HL-60/S4 (cell line): ENCODE measurements at regions not wholly inside any gene's neighbourhood (a gene's known extent, or its start where the extent isn't known, plus 50 kb on each side); places are given as distances from the start of the nearest gene placed in this dataset.

ENCODE experiments used
- in situ Hi-C: fragments of 300-500 bp; cut with MboI; formaldehyde crosslinking; loops from 2 replicates; pipeline ENCODE4 v1.14.3; 2022; ENCODE audit warnings: low sequenced_read_pairs

- in situ Hi-C loops = loop anchor here (25.0 kb wide), 1 partner anchor 247 kb away; no protein-coding TSS in a partner anchor
These were observed 51.0 kb upstream of the RCBTB2 start for GRCh38 chr13:48583859-48584311.

- in situ Hi-C loops = loop anchor here (25.0 kb wide), 1 partner anchor 248 kb away; no protein-coding TSS in a partner anchor
These were observed 52.6 kb upstream of the RCBTB2 start for GRCh38 chr13:48585456-48585840.

DNA sequence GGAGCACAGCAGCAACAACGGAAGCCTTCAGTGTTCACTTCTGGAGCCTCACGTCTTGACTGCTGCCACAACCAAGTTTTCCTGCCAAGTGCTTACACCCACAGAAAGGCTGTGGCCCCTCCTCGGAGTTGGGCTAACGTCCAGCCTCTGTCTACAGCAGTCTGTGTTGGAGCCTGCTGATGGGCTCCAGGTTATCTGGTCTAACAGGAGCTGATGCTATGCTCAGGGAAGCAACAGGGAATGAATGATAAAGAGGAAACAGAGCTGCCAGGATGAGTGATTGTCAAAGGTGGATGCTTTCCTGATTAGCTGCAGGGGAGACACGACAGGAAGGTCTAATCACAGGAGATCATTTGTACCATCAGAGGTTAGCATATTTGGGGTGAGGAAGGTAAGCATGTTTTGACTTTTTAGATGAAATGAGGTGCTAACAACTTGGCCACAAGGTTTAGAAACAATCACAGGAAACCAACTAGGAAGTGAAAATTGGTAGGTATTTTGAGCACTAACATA is 53.8 kb upstream of the RCBTB2 start:
- in situ Hi-C loops = loop anchor here (25.0 kb wide), 1 partner anchor 249 kb away; no protein-coding TSS in a partner anchor

DNA sequence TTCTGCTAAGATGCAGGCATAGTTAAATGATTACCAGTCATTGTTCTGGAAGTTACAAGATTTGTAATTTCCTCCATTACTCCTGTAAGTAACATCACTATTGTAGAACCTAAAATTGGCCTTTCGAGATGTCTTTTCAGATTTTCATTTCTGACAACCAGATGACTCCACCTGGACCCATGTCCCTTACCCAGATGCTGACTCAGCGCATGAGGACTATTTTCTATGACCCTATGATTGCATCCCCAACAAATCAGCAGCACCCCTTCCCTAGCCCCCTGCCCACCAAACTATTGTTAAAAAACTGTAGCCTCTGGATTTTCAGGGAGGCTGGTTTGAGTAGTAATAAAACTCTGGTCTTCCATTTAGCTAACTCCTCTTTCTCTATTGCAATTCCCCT is 55.2 kb upstream of the RCBTB2 start:
- in situ Hi-C loops = loop anchor here (25.0 kb wide), 1 partner anchor 251 kb away; no protein-coding TSS in a partner anchor

DNA sequence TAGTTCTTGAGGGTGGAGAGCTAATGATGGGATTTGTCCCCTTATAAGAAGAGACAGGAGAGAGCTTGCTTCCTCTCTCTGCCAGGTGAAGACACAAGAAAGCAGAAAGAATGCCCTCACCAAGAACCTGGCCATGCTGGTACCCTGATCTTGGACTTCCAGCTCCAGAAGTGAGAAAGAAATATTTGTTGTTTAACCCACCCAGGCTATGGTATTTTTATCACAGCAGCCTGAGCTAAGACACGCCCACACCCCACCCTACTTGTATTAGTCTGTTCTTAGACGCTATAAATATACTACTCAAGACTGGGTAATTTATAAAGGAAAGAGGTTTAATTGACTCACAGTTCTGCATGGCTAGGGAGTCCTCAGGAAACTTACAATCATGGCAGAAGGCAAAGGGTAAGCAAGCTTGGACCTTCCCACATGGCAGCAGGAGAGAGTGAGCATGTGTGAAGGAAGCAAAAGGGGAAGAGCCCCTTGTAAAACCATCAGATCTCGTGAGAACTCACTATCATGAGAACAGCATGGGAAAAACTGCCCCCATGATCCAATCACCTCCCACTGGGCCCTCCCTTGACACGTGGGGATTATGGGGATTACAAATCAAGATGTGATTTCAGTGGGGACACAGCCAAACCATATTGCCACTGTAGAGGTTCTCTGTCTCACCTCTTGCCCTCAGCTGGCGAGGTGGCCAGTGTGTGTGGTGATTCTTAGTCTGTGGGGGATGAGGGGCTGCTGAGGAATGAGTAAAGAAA is 57.4 kb upstream of the RCBTB2 start:
- in situ Hi-C loops = loop anchor here (10.0 to 25.0 kb wide), 3 partner anchors 144 to 253 kb away; no protein-coding TSS in a partner anchor

DNA sequence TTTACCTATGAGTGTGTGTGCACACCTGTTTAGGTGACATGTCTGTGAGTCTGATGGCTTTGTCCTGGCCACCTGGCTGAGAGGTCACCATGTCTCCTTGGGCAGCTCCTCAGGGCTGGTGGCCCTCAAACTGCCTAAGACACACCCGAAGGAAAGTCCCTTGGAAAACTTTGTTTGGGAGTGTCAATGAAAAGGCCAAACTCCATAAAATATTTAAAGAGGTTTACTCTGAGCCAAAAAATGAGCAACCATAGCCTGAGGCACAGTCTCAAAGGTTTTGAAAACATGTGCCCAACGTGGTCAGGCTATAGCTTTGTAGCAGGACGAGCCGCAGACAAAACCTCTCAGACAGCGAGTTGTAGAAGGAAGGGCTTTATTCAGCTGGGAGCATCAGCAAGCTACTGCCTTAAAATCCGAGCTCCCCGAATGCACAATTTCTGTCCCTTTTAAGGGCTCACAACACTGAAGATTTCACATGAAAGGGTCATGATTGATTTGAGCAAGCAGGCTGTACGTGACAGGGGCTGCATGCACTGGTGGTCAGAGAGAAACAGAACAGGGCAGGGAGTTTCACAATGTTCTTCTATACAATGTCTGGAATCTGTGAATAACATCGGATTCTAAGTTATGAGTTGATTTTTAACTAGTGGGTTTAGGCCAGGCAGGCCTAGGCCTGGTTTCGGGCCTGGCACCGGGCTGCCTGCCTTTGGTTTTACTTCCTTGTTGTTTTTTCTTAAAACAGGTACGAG is 58.4 kb upstream of the RCBTB2 start:
- in situ Hi-C loops = loop anchor here (10.0 to 25.0 kb wide), 3 partner anchors 144 to 254 kb away; no protein-coding TSS in a partner anchor

DNA sequence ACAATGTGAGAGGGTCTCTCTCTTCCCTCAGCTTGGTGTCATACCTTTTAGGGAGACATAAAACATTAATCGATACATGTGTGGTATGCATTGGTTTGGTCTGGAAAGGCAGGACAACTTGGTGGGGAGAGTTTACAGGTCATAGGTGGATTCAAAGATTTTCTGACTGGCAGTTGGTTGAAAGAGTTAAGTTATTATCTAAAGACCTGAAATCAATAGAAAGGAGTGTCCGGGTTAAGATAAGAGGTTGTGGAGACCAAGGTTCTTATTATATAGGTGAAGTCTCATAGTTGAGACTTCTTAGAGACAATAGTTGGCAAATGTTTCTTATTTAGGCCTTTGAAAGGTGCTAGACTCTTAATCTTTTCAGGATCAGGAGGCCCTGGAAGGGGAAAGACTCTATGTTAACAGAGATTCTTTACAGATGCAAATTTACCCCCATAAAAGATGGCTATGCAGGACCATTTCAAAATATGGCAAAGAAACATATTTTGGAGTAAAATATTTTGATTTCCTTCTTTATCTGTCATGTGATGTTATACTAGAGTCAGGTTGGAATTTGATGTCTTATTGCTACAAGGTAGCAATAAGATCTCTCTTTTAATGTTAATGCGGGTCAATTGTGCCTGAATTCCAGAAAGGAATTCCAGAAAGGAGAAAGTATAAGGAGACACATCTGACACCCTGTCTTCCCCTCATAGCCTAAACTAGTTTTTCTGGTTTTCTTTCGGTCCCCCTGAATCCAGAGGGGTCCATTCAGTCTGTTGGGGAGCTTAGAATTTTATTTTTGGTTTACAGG is 59.2 kb upstream of the RCBTB2 start:
- in situ Hi-C loops = loop anchor here (10.0 to 25.0 kb wide), 3 partner anchors 143 to 255 kb away; no protein-coding TSS in a partner anchor

DNA sequence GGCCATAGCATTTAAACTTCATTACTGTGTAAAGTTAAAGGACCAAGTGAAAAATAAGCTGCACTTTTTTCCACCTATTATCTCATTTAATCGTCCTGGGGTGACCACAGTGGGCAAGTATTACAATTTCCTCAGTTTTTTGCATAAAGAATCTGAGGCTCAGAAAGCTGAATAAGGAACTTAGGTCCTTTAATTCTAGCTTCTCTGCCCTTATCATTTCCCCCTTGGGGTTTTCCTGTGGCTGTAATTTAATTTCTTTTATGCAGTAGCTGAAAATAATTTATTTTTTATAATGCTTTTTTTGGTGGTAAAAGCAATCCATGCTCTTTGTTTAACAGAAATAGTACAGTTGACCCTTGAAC is 59.8 kb upstream of the RCBTB2 start:
- in situ Hi-C loops = loop anchor here (10.0 to 25.0 kb wide), 3 partner anchors 142 to 255 kb away; no protein-coding TSS in a partner anchor

DNA sequence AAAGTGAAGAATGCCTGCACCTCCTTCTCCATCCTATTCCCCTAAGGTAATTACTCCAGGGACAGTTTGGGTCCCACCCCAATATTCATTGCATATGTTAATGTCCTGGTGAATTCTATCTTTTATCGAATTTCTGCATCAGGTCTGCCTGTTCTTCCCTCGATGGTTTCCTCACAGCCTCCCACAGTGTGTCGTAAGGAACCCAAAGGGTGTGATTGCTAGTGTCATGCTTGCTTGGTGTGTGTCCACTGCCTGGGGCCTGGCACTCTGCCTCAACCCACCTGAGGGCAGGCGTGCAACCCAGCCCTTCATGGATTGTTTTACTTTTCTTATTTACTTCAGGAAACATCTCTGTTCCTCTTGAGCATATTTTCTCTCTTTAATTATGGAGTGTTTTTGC is 60.2 kb upstream of the CYSLTR2 start:
- in situ Hi-C loops = loop anchor here (10.0 to 25.0 kb wide), 3 partner anchors 141 to 256 kb away; no protein-coding TSS in a partner anchor

- in situ Hi-C loops = loop anchor here (10.0 to 25.0 kb wide), 3 partner anchors 141 to 257 kb away; no protein-coding TSS in a partner anchor
These were observed 59.5 kb upstream of the CYSLTR2 start for GRCh38 chr13:48594096-48594815.

DNA sequence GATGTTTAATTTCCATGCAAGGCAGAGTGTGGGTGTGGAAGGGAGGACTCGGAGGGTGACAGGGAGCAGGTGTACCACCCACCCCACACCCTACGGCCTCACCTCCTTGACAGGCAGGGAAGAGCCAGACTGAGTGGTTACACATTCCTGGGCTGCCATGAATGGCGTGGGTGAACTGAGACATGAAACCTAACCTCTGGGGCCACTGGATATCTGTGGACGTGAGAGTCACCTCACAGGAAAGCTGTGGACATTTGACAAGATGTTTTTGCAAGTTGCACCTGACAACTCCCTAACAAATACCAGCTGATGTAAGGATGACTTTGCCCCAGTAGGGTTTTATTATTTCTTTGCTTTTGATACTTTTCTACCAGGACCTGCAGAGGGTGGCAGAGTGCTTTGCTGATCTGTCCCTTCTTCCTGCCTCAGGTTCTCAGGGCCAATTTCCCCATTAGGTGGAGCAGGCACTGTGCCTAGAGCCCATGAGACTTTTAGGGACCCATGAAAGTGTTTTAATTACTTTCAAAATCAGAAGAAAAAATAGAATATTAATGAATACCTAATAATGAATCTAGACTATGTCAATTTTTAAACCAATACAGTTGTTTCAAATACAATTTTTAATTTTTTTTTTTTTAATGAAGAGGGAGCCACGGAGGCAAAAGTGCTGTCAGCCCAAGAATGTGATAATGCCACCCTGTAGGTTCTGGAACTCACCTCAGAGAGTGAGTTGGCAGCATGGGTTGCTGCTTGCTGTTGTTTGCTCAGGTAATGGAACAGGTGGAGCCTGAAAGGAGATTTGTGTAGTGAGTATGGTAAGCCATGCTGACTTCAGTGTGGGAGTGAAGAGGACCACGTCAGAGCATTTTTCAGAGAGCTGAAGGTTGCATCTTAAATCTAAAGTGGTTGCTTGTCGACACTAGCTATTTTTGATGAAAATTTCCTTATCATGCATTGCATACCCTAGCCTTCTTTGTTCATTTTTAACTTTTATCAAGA is 58.0 kb upstream of the CYSLTR2 start:
- in situ Hi-C loops = loop anchor here (10.0 to 25.0 kb wide), 3 partner anchors 139 to 258 kb away; no protein-coding TSS in a partner anchor

- in situ Hi-C loops = no loop called here
These were observed 53.1 kb upstream of the CYSLTR2 start for GRCh38 chr13:48600374-48601364.

GRCh38 chr13:48602296-48603016 is 51.3 kb upstream of the CYSLTR2 start:
- in situ Hi-C loops = no loop called here

GRCh38 chr13:48603375-48603774 is 50.4 kb upstream of the CYSLTR2 start:
- in situ Hi-C loops = no loop called here
